Left forelimb (tissue), 1 donor: ENCODE measurements at regions not wholly inside any gene's neighbourhood (a gene's known extent, or its start where the extent isn't known, plus 50 kb on each side); places are given as distances from the start of the nearest gene placed in this dataset.

Source experiments
- DNase-seq: peaks from one replicate; pipeline ENCODE4 v3.0.0-alpha.2; 2018; ENCODE audit warnings: low spot score

- DNase-seq, result no peak
These were observed 282.9 kb upstream of the N4BP1 start for GRCh38 chr16:48892893-48893292.

- DNase-seq, result no peak
These were observed 277.7 kb upstream of the N4BP1 start for GRCh38 chr16:48887646-48888210.

- DNase-seq, result no peak
These were observed 275.5 kb upstream of the N4BP1 start for GRCh38 chr16:48885471-48885870.

- DNase-seq, result no peak
These were observed 271.3 kb upstream of the N4BP1 start for GRCh38 chr16:48881272-48881671.

- DNase-seq, result no peak
These were observed 269.5 kb upstream of the N4BP1 start for GRCh38 chr16:48879223-48880122.

GRCh38 chr16:48877946-48878345, 268.0 kb upstream of the N4BP1 start:
- no peak for DNase-seq

- DNase-seq, result no peak
These were observed 260.2 kb upstream of the N4BP1 start for GRCh38 chr16:48870141-48870540.

GRCh38 chr16:48865520-48865919, 255.5 kb upstream of the N4BP1 start:
- no peak for DNase-seq

GRCh38 chr16:48864055-48864454, 254.1 kb upstream of the N4BP1 start:
- DNase-seq, result no peak

- DNase-seq, result no peak
These were observed 252.1 kb upstream of the N4BP1 start for GRCh38 chr16:48862087-48862532.

- no peak for DNase-seq
These were observed 250.4 kb upstream of the N4BP1 start for GRCh38 chr16:48860341-48860740.

GRCh38 chr16:48852951-48853350, 243.0 kb upstream of the N4BP1 start:
- no peak for DNase-seq

- no peak for DNase-seq
These were observed 242.5 kb upstream of the N4BP1 start for GRCh38 chr16:48852458-48852857.

- DNase-seq, result no peak
These were observed 240.3 kb upstream of the N4BP1 start for GRCh38 chr16:48850097-48850770.

- DNase-seq, result no peak
These were observed 236.3 kb upstream of the N4BP1 start for GRCh38 chr16:48846277-48846676.

GRCh38 chr16:48845261-48845660, 235.3 kb upstream of the N4BP1 start:
- DNase-seq, result no peak

- DNase-seq, result no peak
These were observed 228.4 kb upstream of the N4BP1 start for GRCh38 chr16:48838349-48838748.

- no peak for DNase-seq
These were observed 226.7 kb upstream of the N4BP1 start for GRCh38 chr16:48836636-48837035.

- DNase-seq, result no peak
These were observed 226.1 kb upstream of the N4BP1 start for GRCh38 chr16:48836067-48836466.

GRCh38 chr16:48834576-48834975, 224.6 kb upstream of the N4BP1 start:
- no peak for DNase-seq

- no peak for DNase-seq
These were observed 223.5 kb upstream of the N4BP1 start for GRCh38 chr16:48833461-48833860.

GRCh38 chr16:48831076-48831722, 221.2 kb upstream of the N4BP1 start:
- no peak for DNase-seq
